ENCODE measurements at regions not wholly inside any gene's neighbourhood (a gene's known extent, or its start where the extent isn't known, plus 50 kb on each side); places are given as distances from the start of the nearest gene placed in this dataset.

GRCh38 chr1:90341516-90341915 is 346.6 kb downstream of the ZNF326 start:
- 54% methylated on average over 1 of the region's 1 CpG for WGBS
- no peak overlapping the region for H3K27ac ChIP-seq
- H3K36me3 ChIP-seq, result no peaks in the 10 kb centered on the region
- no peak for DNase-seq (ENCODE audit: low spot score in 2 of 2)
- TF ChIP-seq EP300 (IDR thresholded peaks at IDR 0.05) (no peak), POLR2AphosphoS5 (IDR thresholded peaks at IDR 0.05) (no peak), POLR2A (IDR thresholded peaks at IDR 0.05) (no peak), CTCF (IDR thresholded peaks at IDR 0.05) (no peak)
- no peaks in the 10 kb centered on the region for H3K27me3 ChIP-seq
- no peak overlapping the region for H3K4me3 ChIP-seq
- H3K9me3 ChIP-seq, result no peaks in the 10 kb centered on the region
- H3K4me1 ChIP-seq, result no peaks in the 10 kb centered on the region

GRCh38 chr1:90340606-90341005 is 345.7 kb downstream of the ZNF326 start:
- no peak overlapping the region for H3K27ac ChIP-seq

GRCh38 chr1:90339811-90340210 is 344.9 kb downstream of the ZNF326 start:
- Histone ChIP-seq H3K4me3 (no peak overlapping the region), H3K9me3 (no peaks in the 10 kb centered on the region), H3K27ac (no peak overlapping the region), H3K36me3 (no peaks in the 10 kb centered on the region), H3K4me1 (no peaks in the 10 kb centered on the region), H3K27me3 (no peaks in the 10 kb centered on the region)
- TF ChIP-seq POLR2AphosphoS5 (IDR thresholded peaks at IDR 0.05) (no peak), EP300 (IDR thresholded peaks at IDR 0.05) (no peak), CTCF (IDR thresholded peaks at IDR 0.05) (no peak), POLR2A (IDR thresholded peaks at IDR 0.05) (no peak)
- 56% methylated on average over 2 of the region's 2 CpGs for WGBS
- no peak for DNase-seq (ENCODE audit: low spot score in 2 of 2)

More at GRCh38 chr1:90340606-90341005, 345.7 kb downstream of the ZNF326 start:
- no peak overlapping the region for H3K4me3 ChIP-seq
- no peaks in the 10 kb centered on the region for H3K9me3 ChIP-seq
- DNase-seq (ENCODE audit: low spot score in 2 of 2), result no peak
- H3K27me3 ChIP-seq, result no peaks in the 10 kb centered on the region
- TF ChIP-seq EP300 (IDR thresholded peaks at IDR 0.05), result no peak
- no peak for TF ChIP-seq CTCF (IDR thresholded peaks at IDR 0.05)
- TF ChIP-seq POLR2A (IDR thresholded peaks at IDR 0.05), result no peak
- TF ChIP-seq POLR2AphosphoS5 (IDR thresholded peaks at IDR 0.05), result no peak
- 35% methylated on average over 2 of the region's 2 CpGs for WGBS
- H3K4me1 ChIP-seq, result no peaks in the 10 kb centered on the region
- no peaks in the 10 kb centered on the region for H3K36me3 ChIP-seq

- WGBS, result 87% methylated on average over 8 of the region's 8 CpGs
- H3K27ac ChIP-seq, result no peak overlapping the region
- H3K36me3 ChIP-seq, result no peaks in the 10 kb centered on the region
- no peaks in the 10 kb centered on the region for H3K4me1 ChIP-seq
- no peak for TF ChIP-seq POLR2A (IDR thresholded peaks at IDR 0.05)
- no peak for TF ChIP-seq EP300 (IDR thresholded peaks at IDR 0.05)
- TF ChIP-seq CTCF (IDR thresholded peaks at IDR 0.05), result no peak
- no peak for TF ChIP-seq POLR2AphosphoS5 (IDR thresholded peaks at IDR 0.05)
- no peak for DNase-seq (ENCODE audit: low spot score in 2 of 2)
- H3K9me3 ChIP-seq, result no peaks in the 10 kb centered on the region
- no peaks in the 10 kb centered on the region for H3K27me3 ChIP-seq
- H3K4me3 ChIP-seq, result no peak overlapping the region
Measured at GRCh38 chr1:90336552-90337324, 341.8 kb downstream of the ZNF326 start.

GRCh38 chr1:90335558-90335957 is 340.6 kb downstream of the ZNF326 start:
- no peak for DNase-seq (ENCODE audit: low spot score in 2 of 2)
- H3K4me3 ChIP-seq, result no peak overlapping the region
- 85% methylated on average over 3 of the region's 3 CpGs for WGBS
- no peaks in the 10 kb centered on the region for H3K27me3 ChIP-seq
- H3K36me3 ChIP-seq, result no peaks in the 10 kb centered on the region
- no peaks in the 10 kb centered on the region for H3K9me3 ChIP-seq
- TF ChIP-seq CTCF (IDR thresholded peaks at IDR 0.05), result no peak
- H3K4me1 ChIP-seq, result no peaks in the 10 kb centered on the region
- H3K27ac ChIP-seq, result no peak overlapping the region
